ENCODE measurements at regions not wholly inside any gene's neighbourhood (a gene's known extent, or its start where the extent isn't known, plus 50 kb on each side); places are given as distances from the start of the nearest gene placed in this dataset.

- no peak for DNase-seq (ENCODE audit: low read depth)
Measured at GRCh38 chr12:90126125-90126524, 417.5 kb upstream of the ATP2B1 start.

GRCh38 chr12:90124914-90125313 lies 416.3 kb upstream of the ATP2B1 start:
- DNase-seq (ENCODE audit: low read depth) = no peak

- no peak for DNase-seq (ENCODE audit: low read depth)
Measured at GRCh38 chr12:90124289-90124688, 415.7 kb upstream of the ATP2B1 start.

- no peak for DNase-seq (ENCODE audit: low read depth)
Measured at GRCh38 chr12:90122681-90123080, 414.0 kb upstream of the ATP2B1 start.

- DNase-seq (ENCODE audit: low read depth) = no peak
Measured at GRCh38 chr12:90120627-90121026, 412.0 kb upstream of the ATP2B1 start.

DNA sequence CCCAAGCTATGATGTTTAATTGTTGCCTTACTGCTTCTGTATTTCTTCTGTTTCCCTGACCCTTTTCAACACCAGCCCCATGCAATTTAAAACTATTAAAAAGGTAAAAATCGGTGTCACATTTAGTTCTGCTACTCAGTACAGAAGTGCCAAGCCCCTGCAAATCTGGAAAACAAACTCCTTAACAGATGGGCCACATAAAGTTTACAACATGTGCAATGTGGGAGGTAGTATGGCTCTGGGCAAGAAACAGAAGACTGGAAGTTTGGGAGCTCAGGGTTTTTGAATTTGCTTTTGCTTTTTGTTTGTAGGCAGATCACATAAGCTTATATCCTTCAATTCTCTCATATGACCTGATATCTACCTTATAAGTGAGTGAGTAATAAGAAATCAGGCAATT lies 404.0 kb upstream of the ATP2B1 start:
- DNase-seq (ENCODE audit: low read depth) = no peak

DNA sequence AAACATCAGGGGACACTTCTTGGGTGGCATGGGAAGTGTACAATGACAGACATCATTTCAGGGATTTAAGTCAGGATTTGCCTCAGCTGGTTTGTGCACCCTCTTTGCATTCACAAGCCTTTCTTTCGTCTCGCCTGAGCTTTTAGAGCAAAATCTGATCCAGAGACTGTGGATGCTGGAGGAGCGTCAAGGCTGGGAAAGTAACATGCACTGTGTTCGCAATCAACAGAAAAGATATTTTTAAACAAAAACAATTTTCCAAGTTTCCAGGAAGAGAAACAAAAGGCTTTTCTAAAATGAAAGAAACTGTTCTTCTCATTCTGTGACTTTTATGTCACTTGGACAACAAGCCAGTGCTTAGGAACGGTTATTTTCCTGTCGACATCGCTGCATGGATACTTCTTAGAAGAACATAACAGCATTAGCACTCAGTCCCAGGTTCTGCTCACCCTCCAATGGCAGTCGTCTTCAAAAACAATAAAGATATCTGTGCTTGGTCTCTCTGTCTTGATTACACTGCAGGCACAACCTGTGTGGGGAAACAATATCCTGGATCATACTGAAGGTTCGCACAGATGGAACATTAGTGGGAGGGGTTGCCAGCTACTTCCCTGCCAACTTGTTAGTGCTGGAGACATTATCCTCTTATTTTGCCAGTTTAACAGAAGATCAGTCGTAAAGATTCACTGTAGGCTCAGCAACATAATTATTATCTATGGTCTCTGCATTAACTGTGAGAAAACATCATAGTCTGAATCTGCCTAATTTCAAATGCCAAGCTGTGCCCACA lies 403.3 kb upstream of the ATP2B1 start:
- DNase-seq (ENCODE audit: low read depth) = no peak

GRCh38 chr12:90106568-90106967 lies 397.9 kb upstream of the ATP2B1 start:
- no peak for DNase-seq (ENCODE audit: low read depth)

GRCh38 chr12:90102957-90103652 lies 394.5 kb upstream of the ATP2B1 start:
- no peak for DNase-seq (ENCODE audit: low read depth)

DNA sequence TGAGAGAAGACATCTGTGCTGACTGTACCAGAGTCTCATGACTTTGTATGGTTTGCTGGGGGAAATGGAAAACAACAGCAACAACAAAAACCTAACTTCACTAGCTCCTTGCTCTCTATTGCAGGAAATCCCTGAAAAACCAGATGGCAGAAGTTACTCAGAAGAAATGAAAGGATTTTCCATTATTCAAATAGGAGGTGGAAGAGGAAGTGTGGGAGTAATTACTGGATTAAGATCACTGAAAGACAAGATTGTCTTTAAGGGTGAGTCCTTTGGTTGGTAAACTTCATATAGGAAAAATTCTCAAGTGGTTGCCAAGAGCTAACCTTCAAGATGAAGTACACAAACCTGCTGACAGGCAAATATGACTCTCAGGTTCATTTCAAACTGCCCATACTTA lies 391.9 kb upstream of the ATP2B1 start:
- no peak for DNase-seq (ENCODE audit: low read depth)

DNA sequence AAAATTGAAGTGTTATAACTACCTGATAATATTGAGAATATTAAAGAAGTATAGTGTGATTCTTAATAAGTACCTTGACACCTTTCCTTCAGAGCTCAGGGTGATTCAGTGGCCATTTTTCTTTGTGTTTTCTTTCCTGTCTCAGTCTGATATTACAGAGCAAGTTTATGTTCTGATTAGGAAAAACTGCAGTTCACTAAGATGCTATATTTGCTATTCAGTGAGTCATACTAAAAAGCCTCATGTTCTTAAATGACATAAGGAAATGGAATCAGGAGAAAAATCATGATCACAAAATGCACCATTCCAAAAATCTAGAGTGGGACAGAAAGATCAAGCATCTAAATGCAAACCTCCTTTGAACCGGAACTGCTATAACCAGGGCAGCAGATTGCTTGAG lies 390.6 kb upstream of the ATP2B1 start:
- DNase-seq (ENCODE audit: low read depth) = no peak

DNA sequence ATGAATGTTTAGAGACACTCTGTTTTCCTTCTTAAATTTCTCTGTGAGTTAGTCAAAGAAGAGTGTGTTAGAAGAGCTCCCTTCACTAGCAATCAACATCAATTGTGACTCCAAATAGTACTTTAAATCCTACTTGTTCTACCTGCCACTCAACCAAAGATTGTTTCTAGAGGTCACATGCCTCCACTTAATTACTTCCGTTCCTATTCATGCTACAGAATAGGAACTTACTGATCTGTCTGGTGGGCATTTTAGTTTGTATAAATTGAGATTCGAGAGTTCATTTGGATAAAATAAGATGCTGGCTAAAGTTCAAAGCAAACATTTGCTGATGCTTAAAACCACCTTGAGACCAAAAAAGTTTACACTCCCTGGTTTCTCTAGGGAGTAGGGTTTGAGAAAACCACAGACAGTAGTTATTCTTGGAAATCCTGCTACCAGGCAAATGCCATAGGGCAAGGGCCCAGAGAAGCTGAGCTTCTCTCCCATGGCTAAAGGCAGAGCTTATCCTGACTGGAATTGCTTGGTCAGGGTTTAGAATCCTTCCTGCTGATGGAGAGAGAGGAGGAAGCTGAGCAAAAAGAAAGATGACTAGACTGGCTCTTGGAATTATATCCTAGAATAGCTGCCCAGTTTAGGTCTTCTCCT lies 389.6 kb upstream of the ATP2B1 start:
- DNase-seq (ENCODE audit: low read depth) = no peak

DNA sequence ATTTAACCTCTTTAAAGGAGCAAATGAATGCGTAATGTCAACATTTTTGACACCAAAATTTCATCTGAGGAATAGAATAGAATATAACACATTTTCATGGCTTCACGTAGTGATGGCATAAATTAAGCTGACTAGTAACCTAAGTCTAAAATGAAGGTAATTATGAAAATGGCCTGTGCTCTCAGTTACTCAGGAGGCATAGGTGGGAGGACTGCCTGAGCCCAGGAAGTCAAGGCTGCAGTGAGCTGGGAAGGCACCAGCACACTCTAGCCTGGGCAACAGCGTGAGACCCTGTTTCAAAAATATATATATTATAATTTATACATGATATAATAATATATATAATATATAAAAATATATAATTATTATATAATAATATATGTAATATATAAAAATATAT lies 383.2 kb upstream of the ATP2B1 start:
- DNase-seq (ENCODE audit: low read depth) = no peak

GRCh38 chr12:90090929-90091651 lies 382.5 kb upstream of the ATP2B1 start:
- no peak for DNase-seq (ENCODE audit: low read depth)

DNA sequence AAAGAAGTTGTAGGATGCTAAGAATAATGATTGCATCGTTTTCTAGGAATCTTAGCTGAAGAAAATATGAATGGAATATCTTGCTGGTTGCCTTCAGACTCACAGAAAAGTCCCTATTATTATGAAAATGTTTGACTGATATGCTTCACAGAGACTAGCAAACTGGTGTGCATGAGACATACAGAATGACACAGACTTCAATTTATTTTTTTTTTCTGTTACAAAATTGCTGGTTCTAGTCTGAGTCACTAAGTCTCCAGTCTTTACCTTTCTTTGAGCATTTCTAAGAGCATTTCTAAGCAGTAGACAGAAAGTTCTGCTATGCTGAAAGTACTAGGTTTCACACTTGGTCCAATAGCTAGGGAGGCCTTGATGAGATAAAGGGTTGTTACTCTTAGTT lies 377.6 kb upstream of the ATP2B1 start:
- no peak for DNase-seq (ENCODE audit: low read depth)

- no peak for DNase-seq (ENCODE audit: low read depth)
Measured at GRCh38 chr12:90085494-90086274, 377.0 kb upstream of the ATP2B1 start.

GRCh38 chr12:90084018-90084417 lies 375.4 kb upstream of the ATP2B1 start:
- no peak for DNase-seq (ENCODE audit: low read depth)

DNA sequence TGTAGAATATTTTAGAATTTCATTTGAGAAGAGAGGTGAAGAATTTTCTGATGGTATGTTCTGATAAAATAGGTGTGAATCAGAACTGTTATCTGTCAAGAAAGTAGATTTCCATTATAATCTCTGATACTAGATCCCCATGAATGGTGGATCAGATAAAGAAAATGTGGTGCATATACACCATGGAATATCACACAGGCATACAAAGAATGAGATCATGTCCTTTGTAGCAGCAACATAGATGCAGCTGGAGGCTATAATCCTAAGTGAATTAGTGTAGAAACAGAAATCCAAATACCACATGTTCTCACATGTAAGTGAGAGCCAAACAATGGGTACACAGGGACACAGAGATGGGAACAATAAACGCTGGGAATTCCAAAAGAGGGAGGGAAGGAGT lies 372.0 kb upstream of the ATP2B1 start:
- DNase-seq (ENCODE audit: low read depth) = no peak

- no peak for DNase-seq (ENCODE audit: low read depth)
Measured at GRCh38 chr12:90079529-90080210, 371.0 kb upstream of the ATP2B1 start.

DNA sequence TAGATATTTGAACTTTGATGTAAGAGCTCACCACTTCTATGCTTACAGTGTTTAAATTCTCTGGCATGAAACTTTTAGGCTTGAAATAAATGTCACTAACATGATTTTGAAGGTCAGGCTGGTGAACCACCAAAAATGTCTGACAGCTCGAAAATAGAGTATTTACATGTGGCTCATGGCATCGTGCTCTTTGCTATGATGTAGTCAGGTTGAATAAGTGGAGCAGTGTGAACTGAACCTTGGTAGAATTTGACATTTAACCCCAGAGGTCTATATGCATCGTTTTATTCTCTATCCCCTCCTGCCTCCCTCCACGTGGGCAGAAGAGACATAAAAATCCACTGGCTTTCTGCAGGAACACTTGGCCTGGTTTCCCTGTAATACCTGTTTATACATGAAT lies 369.7 kb upstream of the ATP2B1 start:
- no peak for DNase-seq (ENCODE audit: low read depth)

GRCh38 chr12:90077756-90078155 lies 369.1 kb upstream of the ATP2B1 start:
- DNase-seq (ENCODE audit: low read depth) = no peak

Data from stimulated activated CD8-positive, alpha-beta memory T cell treated with anti-CD3 and anti-CD28 coated beads, Interleukin-15, amount 100 ng/mL, for 1 hour (primary cell).